ENCODE measurements at regions not wholly inside any gene's neighbourhood (a gene's known extent, or its start where the extent isn't known, plus 50 kb on each side); places are given as distances from the start of the nearest gene placed in this dataset.

DNA sequence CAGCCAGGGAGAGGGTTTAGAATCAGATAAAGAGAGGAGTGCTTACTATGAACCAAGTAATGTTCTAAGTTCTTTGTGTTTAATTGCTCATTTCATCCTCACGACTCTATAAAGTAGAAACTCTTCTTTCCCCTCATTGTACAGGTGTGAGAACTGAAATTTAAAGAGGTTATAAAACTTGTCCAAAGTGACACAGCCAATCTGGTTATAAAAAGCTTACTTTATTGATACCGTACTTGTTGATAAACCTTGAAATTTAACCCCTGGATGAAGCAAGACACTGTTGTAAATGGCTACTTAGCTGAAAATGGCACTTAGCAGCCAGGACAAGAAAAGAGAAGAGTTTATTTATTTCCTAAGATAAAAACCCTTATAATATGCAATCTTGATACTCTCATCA, 702.4 kb downstream of the KCTD16 start:
- intact Hi-C loops (cut with DNase I), result no loop called here
- Histone ChIP-seq H3K4me3 (no peak overlapping the region), H3K27me3 (no peaks in the 10 kb centered on the region), H3K27ac (no peak overlapping the region), H3K36me3 (replicated peaks in 1 of 2) (no peaks in the 10 kb centered on the region), H3K4me1 (replicated peaks in 1 of 2) (no peaks in the 10 kb centered on the region), H3K9me3 (replicated peaks in 1 of 3) (no peaks in the 10 kb centered on the region)
- no peak for DNase-seq
- no peak for TF ChIP-seq CTCF (IDR thresholded peaks at IDR 0.05)
- no peak for TF ChIP-seq POLR2A (IDR thresholded peaks at IDR 0.05)
- WGBS, 4 donors, result 55 to 71% (median 59%) methylated on average over 2 of the region's 2 CpGs

- intact Hi-C loops (cut with DNase I), result no loop called here
- no peaks in the 10 kb centered on the region for H3K27me3 ChIP-seq
- H3K9me3 ChIP-seq (replicated peaks in 1 of 3), result no peaks in the 10 kb centered on the region
- no peak overlapping the region for H3K27ac ChIP-seq
- no peak for DNase-seq
- TF ChIP-seq POLR2A (IDR thresholded peaks at IDR 0.05) (no peak), CTCF (IDR thresholded peaks at IDR 0.05) (no peak)
- no peaks in the 10 kb centered on the region for H3K4me1 ChIP-seq (replicated peaks in 1 of 2)
- H3K4me3 ChIP-seq, result no peak overlapping the region
- no peaks in the 10 kb centered on the region for H3K36me3 ChIP-seq (replicated peaks in 1 of 2)
Observed at GRCh38 chr5:144864118-144864517, 693.4 kb downstream of the KCTD16 start.

DNA sequence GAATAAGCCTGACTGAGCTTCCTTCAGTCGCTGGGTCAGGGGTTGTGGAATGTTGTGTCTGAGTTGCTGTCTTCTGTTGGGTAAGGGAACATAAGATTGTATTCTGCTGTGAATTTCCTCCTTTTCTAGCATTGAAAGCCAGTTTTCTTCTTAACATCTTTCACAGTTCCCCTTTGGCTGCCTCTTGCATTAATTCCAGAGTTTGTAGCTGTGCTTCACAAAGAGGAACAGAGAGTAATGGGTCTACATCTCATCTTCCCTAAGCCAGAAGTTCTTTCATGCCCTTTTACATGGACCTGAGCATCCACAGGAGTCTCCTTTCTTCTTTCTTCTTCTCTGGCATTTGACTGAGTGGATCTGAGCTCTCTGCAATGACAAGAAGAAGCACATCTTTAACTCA, 686.8 kb downstream of the KCTD16 start:
- Histone ChIP-seq H3K4me1 (replicated peaks in 1 of 2) (no peaks in the 10 kb centered on the region), H3K27me3 (no peaks in the 10 kb centered on the region), H3K36me3 (replicated peaks in 1 of 2) (no peaks in the 10 kb centered on the region), H3K27ac (no peak overlapping the region), H3K9me3 (replicated peaks in 1 of 3) (no peaks in the 10 kb centered on the region), H3K4me3 (no peak overlapping the region)
- whole genome bisulfite sequencing, 4 donors, result 15 to 53% (median 47%) methylated on average over 1 of the region's 1 CpG
- DNase-seq, result no peak
- TF ChIP-seq POLR2A (IDR thresholded peaks at IDR 0.05) (no peak), CTCF (IDR thresholded peaks at IDR 0.05) (no peak)
- intact Hi-C loops (cut with DNase I), result no loop called here

DNA sequence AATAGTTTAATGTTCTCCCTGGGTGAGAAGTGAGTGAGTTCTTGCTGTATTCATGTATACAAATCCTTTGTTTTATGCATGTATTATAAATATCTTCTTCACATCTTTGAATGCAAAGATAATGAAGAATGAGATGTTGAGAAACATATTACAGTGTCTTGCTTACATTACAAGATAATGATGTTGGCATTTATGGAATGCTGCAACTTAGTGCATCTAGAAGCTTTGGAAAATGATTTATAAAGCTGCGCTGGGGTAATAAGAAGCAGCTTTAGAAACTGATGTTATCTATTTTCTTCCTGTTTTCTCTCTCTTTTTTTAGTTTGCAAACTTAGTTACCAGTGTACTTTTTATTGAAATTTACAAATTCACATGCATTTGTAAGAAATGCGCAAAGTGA, 673.4 kb downstream of the KCTD16 start:
- Histone ChIP-seq H3K4me3 (no peak overlapping the region), H3K9me3 (replicated peaks in 1 of 3) (no peaks in the 10 kb centered on the region), H3K27me3 (no peaks in the 10 kb centered on the region), H3K4me1 (replicated peaks in 1 of 2) (no peaks in the 10 kb centered on the region), H3K27ac (no peak overlapping the region), H3K36me3 (replicated peaks in 1 of 2) (no peaks in the 10 kb centered on the region)
- intact Hi-C loops (cut with DNase I), result no loop called here
- WGBS, 4 donors, result 88 to 91% (median 90%) methylated on average over 2 of the region's 2 CpGs
- TF ChIP-seq POLR2A (IDR thresholded peaks at IDR 0.05) (no peak), CTCF (IDR thresholded peaks at IDR 0.05) (no peak)
- DNase-seq, result no peak
